ENCODE measurements at regions not wholly inside any gene's neighbourhood (a gene's known extent, or its start where the extent isn't known, plus 50 kb on each side); places are given as distances from the start of the nearest gene placed in this dataset.

- intact Hi-C loops (cut with DNase I; ENCODE audit: low total_unique reads), result no loop called here
- no peak for DNase-seq (ENCODE audit: low spot score in 2 of 2)
- 50 to 53% methylated on average over 8 of the region's 8 CpGs for WGBS, 2 donors
- TF ChIP-seq POLR2A (IDR thresholded peaks at IDR 0.05) (no peak), CTCF (IDR thresholded peaks at IDR 0.05) (no peak)
- no peak overlapping the region for H3K4me3 ChIP-seq (ENCODE audit: low read depth, poor library complexity, severe bottlenecking)
Measured at GRCh38 chr6:84618046-84618752, 146.2 kb downstream of the TBX18 start.

GRCh38 chr6:84615987-84616386 is 148.4 kb downstream of the TBX18 start:
- 90 to 94% methylated on average over 2 of the region's 2 CpGs for WGBS, 2 donors
- intact Hi-C loops (cut with DNase I; ENCODE audit: low total_unique reads), result no loop called here

GRCh38 chr6:84615113-84615850 is 149.1 kb downstream of the TBX18 start:
- intact Hi-C loops (cut with DNase I; ENCODE audit: low total_unique reads), result no loop called here
- DNase-seq (ENCODE audit: low spot score in 2 of 2), result no peak
- H3K4me3 ChIP-seq (ENCODE audit: low read depth, poor library complexity, severe bottlenecking), result no peak overlapping the region
- WGBS, 2 donors, result 93 to 99% methylated on average over 2 of the region's 2 CpGs
- TF ChIP-seq CTCF (IDR thresholded peaks at IDR 0.05) (no peak), POLR2A (IDR thresholded peaks at IDR 0.05) (no peak)

More at GRCh38 chr6:84615987-84616386, 148.4 kb downstream of the TBX18 start:
- no peak overlapping the region for H3K4me3 ChIP-seq (ENCODE audit: low read depth, poor library complexity, severe bottlenecking)
- no peak for DNase-seq (ENCODE audit: low spot score in 2 of 2)
- TF ChIP-seq POLR2A (IDR thresholded peaks at IDR 0.05), result no peak
- no peak for TF ChIP-seq CTCF (IDR thresholded peaks at IDR 0.05)

- H3K4me3 ChIP-seq (ENCODE audit: low read depth, poor library complexity, severe bottlenecking), result no peak overlapping the region
- WGBS, 2 donors, result 48 to 60% methylated on average over 2 of the region's 2 CpGs
- intact Hi-C loops (cut with DNase I; ENCODE audit: low total_unique reads), result no loop called here
- TF ChIP-seq POLR2A (IDR thresholded peaks at IDR 0.05), result no peak
- no peak for TF ChIP-seq CTCF (IDR thresholded peaks at IDR 0.05)
- no peak for DNase-seq (ENCODE audit: low spot score in 2 of 2)
Measured at GRCh38 chr6:84606860-84607259, 157.5 kb downstream of the TBX18 start.

- 72 to 77% methylated on average over 1 of the region's 1 CpG for WGBS, 2 donors
- intact Hi-C loops (cut with DNase I; ENCODE audit: low total_unique reads), result no loop called here
- DNase-seq (ENCODE audit: low spot score in 2 of 2), result no peak
- TF ChIP-seq CTCF (IDR thresholded peaks at IDR 0.05), result no peak
- no peak for TF ChIP-seq POLR2A (IDR thresholded peaks at IDR 0.05)
- H3K4me3 ChIP-seq (ENCODE audit: low read depth, poor library complexity, severe bottlenecking), result no peak overlapping the region
Measured at GRCh38 chr6:84605298-84605697, 159.1 kb downstream of the TBX18 start.
